T-helper 22 cell (primary cell): ENCODE measurements at regions not wholly inside any gene's neighbourhood (a gene's known extent, or its start where the extent isn't known, plus 50 kb on each side); places are given as distances from the start of the nearest gene placed in this dataset.

Experiments
- DNase-seq: peaks from one replicate; pipeline ENCODE4 v3.0.0-alpha.2; 2020; ENCODE audit warnings: low read depth

GRCh38 chr1:5812295-5812694 lies 179.9 kb downstream of the NPHP4 start:
- no peak for DNase-seq

GRCh38 chr1:5811419-5811818 lies 180.8 kb downstream of the NPHP4 start:
- DNase-seq, result no peak

DNA sequence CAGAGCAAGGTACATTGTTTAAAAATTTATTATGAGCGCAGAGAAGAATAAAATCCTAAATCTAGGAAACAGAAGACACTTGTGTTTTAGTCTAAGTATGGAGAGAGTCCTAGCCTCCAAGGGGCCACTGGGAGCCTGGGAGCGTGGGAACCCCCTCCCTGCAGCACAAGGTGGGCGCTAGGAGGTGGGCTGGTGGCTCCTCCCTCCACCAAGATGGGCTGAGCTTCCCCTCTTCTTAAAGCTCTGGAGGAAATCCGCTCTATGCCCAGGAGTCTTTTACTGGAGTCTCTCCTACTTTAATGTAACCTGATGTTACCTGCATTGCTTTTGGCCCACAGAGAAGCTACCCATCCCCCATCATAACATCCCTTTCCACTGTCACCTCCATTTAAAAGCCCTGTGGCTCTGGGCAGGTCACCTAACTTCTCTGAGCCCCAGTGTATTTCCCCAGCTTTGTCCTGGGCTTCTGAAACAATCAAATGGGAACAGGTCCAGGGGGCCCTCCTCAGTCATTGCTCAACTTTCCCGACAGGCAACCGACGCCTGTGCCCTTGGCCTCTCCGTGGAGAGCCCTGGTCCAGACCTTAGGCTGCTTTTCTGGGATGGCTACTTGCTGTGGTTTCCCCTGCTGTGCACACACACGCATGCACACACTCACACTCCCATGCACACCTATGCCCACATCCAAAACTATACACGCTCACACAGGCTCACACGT lies 181.5 kb downstream of the NPHP4 start:
- DNase-seq, result no peak

- no peak for DNase-seq
Measured at GRCh38 chr1:5810131-5810530, 182.1 kb downstream of the NPHP4 start.

- no peak for DNase-seq
Measured at GRCh38 chr1:5809207-5809788, 182.9 kb downstream of the NPHP4 start.

- no peak for DNase-seq
Measured at GRCh38 chr1:5803851-5804250, 188.4 kb downstream of the NPHP4 start.

DNA sequence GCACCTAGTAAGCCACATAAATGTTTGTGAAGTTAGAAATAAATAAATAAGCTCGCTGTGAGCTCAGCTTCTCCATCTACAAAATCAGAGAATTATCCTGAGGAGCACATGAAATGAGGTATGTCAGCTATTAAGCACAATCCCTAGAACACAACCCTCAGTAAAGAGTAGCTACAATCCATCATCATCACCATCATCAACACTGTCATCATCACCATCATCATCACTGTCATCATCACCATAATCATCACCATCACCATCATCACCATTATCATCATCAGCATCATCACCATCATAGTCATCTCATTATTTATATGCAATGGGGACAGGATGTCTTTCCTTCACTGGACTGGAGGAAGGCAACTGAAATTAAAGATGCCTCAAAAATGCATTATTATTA lies 189.6 kb downstream of the NPHP4 start:
- DNase-seq, result no peak

- DNase-seq, result no peak
Measured at GRCh38 chr1:5798904-5799303, 193.3 kb downstream of the NPHP4 start.

- DNase-seq, result no peak
Measured at GRCh38 chr1:5798151-5798730, 194.0 kb downstream of the NPHP4 start.

DNA sequence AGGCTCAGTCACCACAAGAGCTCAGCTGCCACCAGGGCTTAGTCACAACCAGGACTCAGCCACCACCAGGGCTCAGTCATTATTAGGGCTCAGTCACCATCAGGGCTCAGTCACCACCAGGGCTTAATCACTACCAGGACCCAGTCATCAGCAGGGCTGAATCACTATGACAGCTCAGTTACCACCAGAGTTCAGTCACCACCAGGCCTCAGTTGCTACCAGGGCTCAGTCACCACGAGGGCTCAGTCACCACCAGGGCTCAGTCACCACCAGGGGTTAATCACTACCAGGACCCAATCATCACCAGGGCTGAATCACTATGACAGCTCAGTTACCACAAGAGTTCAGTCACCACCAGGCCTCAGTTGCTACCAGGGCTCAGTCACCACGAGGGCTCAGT lies 196.2 kb downstream of the NPHP4 start:
- no peak for DNase-seq

GRCh38 chr1:5794279-5794678 lies 197.9 kb downstream of the NPHP4 start:
- no peak for DNase-seq

DNA sequence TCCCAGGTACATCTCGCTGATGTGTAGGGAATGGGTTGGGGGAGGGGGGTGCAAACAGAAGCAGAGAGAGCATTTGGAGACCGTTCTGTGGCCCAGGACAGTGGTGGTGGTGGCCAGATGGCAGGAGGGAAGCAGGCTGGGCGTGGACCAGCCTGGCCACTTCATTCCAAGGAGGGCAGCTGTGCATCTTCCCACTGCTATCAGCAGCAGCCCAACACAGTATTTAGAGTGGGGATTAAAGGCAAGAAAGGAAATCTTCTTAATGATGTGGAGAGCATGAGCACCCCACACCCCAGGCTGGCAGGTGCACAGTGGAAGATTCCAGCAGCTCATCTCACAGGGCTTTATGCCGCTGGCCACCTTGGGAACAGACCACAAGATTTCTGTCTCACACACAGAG lies 198.7 kb downstream of the NPHP4 start:
- no peak for DNase-seq

GRCh38 chr1:5781079-5781478 lies 211.1 kb downstream of the NPHP4 start:
- DNase-seq, result no peak

DNA sequence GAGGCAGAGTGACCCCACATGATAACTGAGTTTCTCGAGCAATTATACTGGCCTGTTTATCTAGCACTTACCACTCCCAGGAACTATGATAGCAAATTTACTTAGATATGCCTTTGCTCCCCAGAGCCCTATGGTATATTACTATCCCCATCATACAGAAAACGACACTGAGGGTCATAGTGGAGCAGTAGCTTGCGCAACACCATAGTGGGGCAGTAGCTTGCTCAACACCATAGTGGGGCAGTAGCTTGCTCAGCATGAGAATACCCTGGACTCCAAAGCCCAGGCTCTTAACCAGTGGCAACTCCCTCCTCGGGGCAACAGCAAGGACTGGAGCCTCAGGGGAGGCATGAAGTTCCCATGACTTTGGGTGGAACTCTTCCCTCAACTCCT lies 211.9 kb downstream of the NPHP4 start:
- DNase-seq, result no peak

GRCh38 chr1:5779608-5780323 lies 212.5 kb downstream of the NPHP4 start:
- no peak for DNase-seq

- no peak for DNase-seq
Measured at GRCh38 chr1:5776035-5776550, 216.1 kb downstream of the NPHP4 start.

- DNase-seq, result no peak
Measured at GRCh38 chr1:5774019-5774418, 218.2 kb downstream of the NPHP4 start.

- no peak for DNase-seq
Measured at GRCh38 chr1:5771788-5772187, 220.4 kb downstream of the NPHP4 start.

- DNase-seq, result no peak
Measured at GRCh38 chr1:5770981-5771765, 221.1 kb downstream of the NPHP4 start.

DNA sequence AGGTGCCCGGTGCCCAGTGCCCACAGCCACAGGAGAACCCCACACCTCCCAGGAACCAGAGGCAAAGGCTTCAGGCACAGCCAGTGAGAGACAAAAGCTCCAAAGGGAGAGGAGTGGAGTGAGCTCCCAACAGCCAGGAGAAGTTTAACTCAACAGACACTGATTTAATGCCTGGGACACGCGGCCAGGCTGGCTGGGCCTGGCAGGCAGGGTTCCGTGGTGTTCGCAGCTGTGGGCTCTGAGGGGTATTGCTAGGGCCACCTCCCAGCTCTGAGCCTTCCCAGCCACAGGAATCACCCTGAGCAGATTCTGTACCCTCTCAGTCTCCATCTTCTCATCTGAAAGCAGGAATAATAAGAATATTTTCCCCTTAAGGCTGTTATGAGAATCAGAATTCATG lies 222.5 kb downstream of the NPHP4 start:
- DNase-seq, result no peak

DNA sequence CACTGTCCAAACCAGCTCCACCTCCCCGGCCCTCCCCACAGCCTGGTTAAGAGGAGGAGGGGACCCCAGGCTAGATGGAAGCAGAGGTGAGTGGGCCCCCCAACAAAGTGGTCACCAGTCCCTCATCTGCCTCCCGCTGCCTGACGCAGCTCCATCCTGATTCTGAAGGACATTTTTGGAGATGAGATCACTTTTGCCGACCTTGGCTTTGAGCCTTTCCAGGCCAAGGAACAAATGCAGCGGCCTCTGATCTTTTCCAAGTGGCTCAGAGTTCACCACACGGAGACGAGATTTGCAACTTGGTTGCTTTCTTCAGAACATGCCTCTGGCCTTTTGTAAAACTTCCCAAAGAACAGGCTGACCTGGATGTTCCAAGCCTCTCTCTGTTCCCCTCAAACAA lies 223.1 kb downstream of the NPHP4 start:
- DNase-seq, result no peak

GRCh38 chr1:5768014-5768413 lies 224.2 kb downstream of the NPHP4 start:
- DNase-seq, result no peak
